Thyroid gland (tissue), 4 donors: ENCODE measurements at regions not wholly inside any gene's neighbourhood (a gene's known extent, or its start where the extent isn't known, plus 50 kb on each side); places are given as distances from the start of the nearest gene placed in this dataset.
"Not testable (repeated sequence)": the region's sequence is repeated elsewhere in the genome, so short reads cannot be mapped to it uniquely, and the experiment has no call there.

Experiments
- CTCF ChIP-seq, 6 experiments: fragments of 200-600 bp in 3 of 6; fragments of 450-650 bp in 3 of 6; sonication (generic) in 3 of 6; IDR thresholded peaks; one replicate each; pipeline ENCODE4 v1.5.1; 2016 to 2019; ENCODE audit warnings: antibody characterized with exemption in 6 of 6, mild to moderate bottlenecking in 2 of 6, inconsistent platforms in 1 of 6, moderate library complexity in 1 of 6
- POLR2A ChIP-seq, 2 donors: fragments of 450-650 bp; IDR thresholded peaks; one replicate each; pipeline ENCODE4 v1.6.1; 2017; ENCODE audit warnings: antibody characterized with exemption in 2 of 2, mild to moderate bottlenecking in 2 of 2, moderate library complexity in 1 of 2

GRCh38 chr3:78108269-78108961 is 1068.5 kb downstream of the ROBO2 start:
- TF ChIP-seq CTCF, POLR2A (IDR thresholded peaks at IDR 0.05): not testable (repeated sequence)
